A549 (cell line): ENCODE measurements at regions not wholly inside any gene's neighbourhood (a gene's known extent, or its start where the extent isn't known, plus 50 kb on each side); places are given as distances from the start of the nearest gene placed in this dataset.

Source experiments
- BCL3 ChIP-seq: fragments of >200 bp; sonication (Bioruptor Twin); formaldehyde crosslinking; IDR thresholded peaks from 3 replicates; pipeline ENCODE4 v1.6.1; 2016
- BHLHE40 ChIP-seq: IDR thresholded peaks from 2 replicates; pipeline ENCODE4 v1.6.1; 2012; ENCODE audit warnings: low read depth, low read length, inconsistent platforms
- CTCF ChIP-seq: fragments of >200 bp; sonication (Bioruptor Twin); formaldehyde crosslinking; IDR thresholded peaks from 3 replicates; pipeline ENCODE4 v1.5.1; 2016
- EP300 ChIP-seq, 2 experiments: fragments of >200 bp; sonication (Bioruptor Twin); formaldehyde crosslinking; IDR thresholded peaks; 2 replicates in 1 of 2; 3 replicates in 1 of 2; pipeline ENCODE4 v1.6.1; 2016 to 2017
- POLR2A ChIP-seq: IDR thresholded peaks from 2 replicates; pipeline ENCODE4 v1.6.1; 2012; ENCODE audit warnings: mild to moderate bottlenecking, low read length
- REST ChIP-seq: fragments of 200-600 bp; sonication (generic); IDR thresholded peaks from 2 replicates; pipeline ENCODE4 v1.6.1; 2016; ENCODE audit warnings: antibody characterized with exemption, mild to moderate bottlenecking, moderate library complexity

GRCh38 chr12:38586789-38587188, 270.2 kb downstream of the ALG10B start:
- no peak for TF ChIP-seq POLR2A
- no peak for TF ChIP-seq REST
- no peak for TF ChIP-seq BHLHE40
- TF ChIP-seq BCL3 = no peak
- no peak for TF ChIP-seq CTCF
- no peak for TF ChIP-seq EP300 (IDR thresholded peaks at IDR 0.05)
